SK-N-SH treated with all-trans-retinoic acid at 6 μM for 48 hours (cell line): ENCODE measurements at regions not wholly inside any gene's neighbourhood (a gene's known extent, or its start where the extent isn't known, plus 50 kb on each side); places are given as distances from the start of the nearest gene placed in this dataset.

Source experiments
- ATAC-seq: fragments of 200-7000 bp; cut with Tn5 transposase; 3 replicates; pipeline ENCODE4 v1.9.1; 2020; ENCODE audit warnings: mild to moderate bottlenecking, moderate library complexity
- BACH2 ChIP-seq: fragments of 250-450 bp; sonication (Bioruptor Pico); IDR thresholded peaks from 2 replicates; pipeline ENCODE4 v1.9.0; 2021; ENCODE audit warnings: mild to moderate bottlenecking, borderline replicate concordance
- CSDC2 ChIP-seq: fragments of 250-450 bp; sonication (Bioruptor Pico); IDR thresholded peaks from 2 replicates; pipeline ENCODE4 v1.5.0; 2020; ENCODE audit warnings: mild to moderate bottlenecking, moderate library complexity
- ESRRG ChIP-seq: fragments of 250-450 bp; sonication (Bioruptor Pico); IDR thresholded peaks from 2 replicates; pipeline ENCODE4 v1.6.1; 2021; ENCODE audit warnings: mild to moderate bottlenecking
- GLIS3 ChIP-seq: fragments of 250-450 bp; sonication (Bioruptor Pico); IDR thresholded peaks from 2 replicates; pipeline ENCODE4 v1.5.0; 2020; ENCODE audit warnings: mild to moderate bottlenecking, moderate library complexity
- ISL1 ChIP-seq: fragments of 250-450 bp; sonication (Bioruptor Pico); IDR thresholded peaks from 2 replicates; pipeline ENCODE4 v2.1.2; 2022; ENCODE audit warnings: mild to moderate bottlenecking, moderate library complexity
- OSR1 ChIP-seq: fragments of 250-450 bp; sonication (Bioruptor Pico); IDR thresholded peaks from 2 replicates; pipeline ENCODE4 v1.8.0; 2022; ENCODE audit warnings: moderate library complexity, mild to moderate bottlenecking, inconsistent platforms
- PPARA ChIP-seq: fragments of 250-450 bp; sonication (Bioruptor Pico); IDR thresholded peaks from 2 replicates; pipeline ENCODE4 v1.5.0; 2020; ENCODE audit warnings: mild to moderate bottlenecking, borderline replicate concordance
- RARB ChIP-seq: fragments of 250-450 bp; sonication (Bioruptor Pico); IDR thresholded peaks from 2 replicates; pipeline ENCODE4 v1.8.0; 2021; ENCODE audit warnings: mild to moderate bottlenecking, moderate library complexity
- SNAI2 ChIP-seq: fragments of 250-450 bp; sonication (Bioruptor Pico); IDR thresholded peaks from 2 replicates; pipeline ENCODE4 v1.5.0; 2020; ENCODE audit warnings: mild to moderate bottlenecking, moderate library complexity
- TCF4 ChIP-seq: fragments of 250-450 bp; sonication (Bioruptor Pico); IDR thresholded peaks from 2 replicates; pipeline ENCODE4 v1.8.0; 2021; ENCODE audit warnings: mild to moderate bottlenecking, moderate library complexity, borderline replicate concordance
- TOX ChIP-seq: fragments of 250-450 bp; sonication (Bioruptor Pico); IDR thresholded peaks from 2 replicates; pipeline ENCODE4 v1.8.0; 2021; ENCODE audit warnings: mild to moderate bottlenecking, moderate library complexity, borderline replicate concordance
- ZC3H10 ChIP-seq: fragments of 250-450 bp; sonication (Bioruptor Pico); IDR thresholded peaks from 2 replicates; pipeline ENCODE4 v1.5.1; 2021; ENCODE audit warnings: mild to moderate bottlenecking, moderate library complexity
- ZFP3 ChIP-seq: fragments of 250-450 bp; sonication (Bioruptor Pico); IDR thresholded peaks from 2 replicates; pipeline ENCODE4 v1.5.0; 2020; ENCODE audit warnings: mild to moderate bottlenecking, moderate library complexity
- ZFP30 ChIP-seq: fragments of 450-650 bp; formaldehyde crosslinking; IDR thresholded peaks from 2 replicates; pipeline ENCODE4 v1.5.0; 2022; ENCODE audit warnings: mild to moderate bottlenecking, moderate library complexity
- ZNF565 ChIP-seq: fragments of 450-650 bp; formaldehyde crosslinking; conservative IDR thresholded peaks from 2 replicates; pipeline ENCODE4 v1.5.0; 2020; ENCODE audit warnings: low read depth, mild to moderate bottlenecking, moderate library complexity
- ZNF70 ChIP-seq: fragments of 450-650 bp; formaldehyde crosslinking; IDR thresholded peaks from 2 replicates; pipeline ENCODE4 v1.5.0; 2020; ENCODE audit warnings: mild to moderate bottlenecking, moderate library complexity
- ZNF8 ChIP-seq: fragments of 450-650 bp; formaldehyde crosslinking; IDR thresholded peaks from 2 replicates; pipeline ENCODE4 v1.5.0; 2020; ENCODE audit warnings: mild to moderate bottlenecking, moderate library complexity
- TF ChIP-seq, protein P1 (sequence below): fragments of 250-450 bp; sonication (Bioruptor Pico); IDR thresholded peaks from 2 replicates; pipeline ENCODE4 v1.5.1; 2021; ENCODE audit warnings: mild to moderate bottlenecking, moderate library complexity
- TF ChIP-seq, protein P2 (sequence below): fragments of 250-450 bp; sonication (Bioruptor Pico); IDR thresholded peaks from 2 replicates; pipeline ENCODE4 v1.8.0; 2021; ENCODE audit warnings: low read depth, mild to moderate bottlenecking, moderate library complexity, borderline replicate concordance
- TF ChIP-seq, protein P3 (sequence below): fragments of 250-450 bp; sonication (Bioruptor Pico); IDR thresholded peaks from 2 replicates; pipeline ENCODE4 v1.5.1; 2020; ENCODE audit warnings: low read depth, mild to moderate bottlenecking, moderate library complexity

DNA sequence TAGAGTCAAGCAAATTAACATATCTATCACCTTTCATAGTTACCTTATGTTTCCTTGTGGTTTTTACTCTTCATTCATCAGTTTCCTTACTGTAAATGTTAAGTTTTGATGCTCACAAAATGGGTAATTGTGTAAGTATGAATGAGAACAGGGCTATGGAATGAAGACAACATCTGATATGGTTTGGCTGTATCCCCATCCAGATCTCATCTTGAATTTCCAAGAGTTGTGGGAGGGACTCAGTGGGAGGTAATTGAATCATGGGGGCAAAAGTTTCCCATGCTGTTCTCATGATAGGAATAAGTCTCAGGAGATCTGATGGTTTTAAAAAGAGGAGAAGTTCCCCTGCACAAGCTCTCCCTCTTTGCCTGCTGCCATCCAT lies 107.6 kb downstream of the CCDC34 start:
- TF ChIP-seq RARB (CRISPR knock-in tag), result no peak
- no peak for TF ChIP-seq ZFP3 (CRISPR knock-in tag)
- TF ChIP-seq ZNF70 (CRISPR knock-in tag), result no peak
- no peak for TF ChIP-seq ISL1 (CRISPR knock-in tag)
- no peak for TF ChIP-seq TOX (CRISPR knock-in tag)
- TF ChIP-seq, protein P1, sequence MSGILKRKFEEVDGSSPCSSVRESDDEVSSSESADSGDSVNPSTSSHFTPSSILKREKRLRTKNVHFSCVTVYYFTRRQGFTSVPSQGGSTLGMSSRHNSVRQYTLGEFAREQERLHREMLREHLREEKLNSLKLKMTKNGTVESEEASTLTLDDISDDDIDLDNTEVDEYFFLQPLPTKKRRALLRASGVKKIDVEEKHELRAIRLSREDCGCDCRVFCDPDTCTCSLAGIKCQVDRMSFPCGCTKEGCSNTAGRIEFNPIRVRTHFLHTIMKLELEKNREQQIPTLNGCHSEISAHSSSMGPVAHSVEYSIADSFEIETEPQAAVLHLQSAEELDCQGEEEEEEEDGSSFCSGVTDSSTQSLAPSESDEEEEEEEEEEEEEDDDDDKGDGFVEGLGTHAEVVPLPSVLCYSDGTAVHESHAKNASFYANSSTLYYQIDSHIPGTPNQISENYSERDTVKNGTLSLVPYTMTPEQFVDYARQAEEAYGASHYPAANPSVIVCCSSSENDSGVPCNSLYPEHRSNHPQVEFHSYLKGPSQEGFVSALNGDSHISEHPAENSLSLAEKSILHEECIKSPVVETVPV (CRISPR knock-in tag), result no peak
- TF ChIP-seq, protein P2, sequence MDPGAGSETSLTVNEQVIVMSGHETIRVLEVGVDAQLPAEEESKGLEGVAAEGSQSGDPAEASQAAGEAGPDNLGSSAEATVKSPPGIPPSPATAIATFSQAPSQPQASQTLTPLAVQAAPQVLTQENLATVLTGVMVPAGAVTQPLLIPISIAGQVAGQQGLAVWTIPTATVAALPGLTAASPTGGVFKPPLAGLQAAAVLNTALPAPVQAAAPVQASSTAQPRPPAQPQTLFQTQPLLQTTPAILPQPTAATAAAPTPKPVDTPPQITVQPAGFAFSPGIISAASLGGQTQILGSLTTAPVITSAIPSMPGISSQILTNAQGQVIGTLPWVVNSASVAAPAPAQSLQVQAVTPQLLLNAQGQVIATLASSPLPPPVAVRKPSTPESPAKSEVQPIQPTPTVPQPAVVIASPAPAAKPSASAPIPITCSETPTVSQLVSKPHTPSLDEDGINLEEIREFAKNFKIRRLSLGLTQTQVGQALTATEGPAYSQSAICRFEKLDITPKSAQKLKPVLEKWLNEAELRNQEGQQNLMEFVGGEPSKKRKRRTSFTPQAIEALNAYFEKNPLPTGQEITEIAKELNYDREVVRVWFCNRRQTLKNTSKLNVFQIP, result no peak
- TF ChIP-seq ZNF565 (CRISPR knock-in tag), result no peak
- no peak for TF ChIP-seq ESRRG
- no peak for TF ChIP-seq GLIS3 (CRISPR knock-in tag)
- TF ChIP-seq, protein P3, sequence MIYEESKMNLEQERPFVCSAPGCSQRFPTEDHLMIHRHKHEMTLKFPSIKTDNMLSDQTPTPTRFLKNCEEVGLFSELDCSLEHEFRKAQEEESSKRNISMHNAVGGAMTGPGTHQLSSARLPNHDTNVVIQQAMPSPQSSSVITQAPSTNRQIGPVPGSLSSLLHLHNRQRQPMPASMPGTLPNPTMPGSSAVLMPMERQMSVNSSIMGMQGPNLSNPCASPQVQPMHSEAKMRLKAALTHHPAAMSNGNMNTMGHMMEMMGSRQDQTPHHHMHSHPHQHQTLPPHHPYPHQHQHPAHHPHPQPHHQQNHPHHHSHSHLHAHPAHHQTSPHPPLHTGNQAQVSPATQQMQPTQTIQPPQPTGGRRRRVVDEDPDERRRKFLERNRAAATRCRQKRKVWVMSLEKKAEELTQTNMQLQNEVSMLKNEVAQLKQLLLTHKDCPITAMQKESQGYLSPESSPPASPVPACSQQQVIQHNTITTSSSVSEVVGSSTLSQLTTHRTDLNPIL, result no peak
- no peak for TF ChIP-seq ZFP30
- TF ChIP-seq CSDC2 (CRISPR knock-in tag), result no peak
- ATAC-seq, result peak; percentile 61

DNA sequence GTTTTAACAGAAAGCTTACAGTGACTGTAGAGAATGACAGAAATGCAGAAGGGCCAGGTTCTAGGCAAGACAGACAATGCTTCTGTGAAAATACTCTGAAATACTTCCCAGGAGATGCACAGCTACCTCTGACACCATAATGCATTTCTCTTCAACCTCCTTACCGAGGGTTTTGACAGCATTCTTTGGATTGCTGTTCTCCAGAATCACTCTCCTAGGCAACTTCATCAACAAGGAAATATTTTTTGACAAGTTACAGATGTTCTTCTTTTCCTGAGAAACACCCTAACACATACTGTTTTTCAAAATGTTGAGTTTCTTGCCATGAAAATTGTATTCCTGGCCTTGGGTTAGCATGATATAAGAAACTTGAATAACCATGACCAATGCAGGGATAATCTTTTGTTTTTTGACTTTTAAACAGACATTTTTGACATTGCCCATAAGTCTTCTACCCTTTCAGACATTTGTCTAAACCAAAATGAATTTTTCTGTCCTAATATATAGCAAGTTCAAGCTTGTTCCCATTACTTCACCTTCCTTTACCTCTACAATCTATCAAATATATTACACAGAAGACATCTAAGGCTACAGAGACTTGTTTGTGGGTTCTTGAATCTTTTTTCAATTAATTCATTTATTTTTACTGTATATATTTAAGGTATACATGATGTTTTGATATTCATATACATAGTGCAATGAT lies 108.1 kb downstream of the CCDC34 start:
- TF ChIP-seq, protein P2, result no peak
- TF ChIP-seq, protein P3, result no peak
- TF ChIP-seq OSR1, result no peak
- no peak for TF ChIP-seq ZFP3 (CRISPR knock-in tag)
- no peak for TF ChIP-seq SNAI2
- no peak for TF ChIP-seq ZNF8 (CRISPR knock-in tag)
- no peak for TF ChIP-seq RARB (CRISPR knock-in tag)
- TF ChIP-seq ZNF565 (CRISPR knock-in tag), result no peak
- TF ChIP-seq TOX (CRISPR knock-in tag), result no peak
- peak; percentile 81 for ATAC-seq

DNA sequence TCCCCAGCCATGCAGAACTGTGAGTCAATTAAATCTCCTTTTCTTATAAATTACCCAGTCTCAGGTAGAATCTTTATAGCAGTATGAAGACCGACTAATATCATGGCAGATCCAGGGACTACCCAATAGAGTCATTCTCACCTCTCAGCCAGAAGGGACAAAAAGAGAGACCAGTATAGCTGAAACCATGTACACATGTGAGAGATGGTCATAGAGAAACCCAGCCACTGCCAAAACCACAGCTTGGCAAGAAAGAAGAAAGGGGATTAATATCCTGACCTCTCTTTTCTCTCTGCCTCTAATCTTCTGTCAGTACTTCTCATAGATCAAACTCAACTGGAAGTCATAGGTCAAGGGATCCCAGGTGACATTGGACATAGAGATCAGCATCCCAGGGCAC lies 109.8 kb downstream of the CCDC34 start:
- TF ChIP-seq TOX (CRISPR knock-in tag) (no peak), BACH2 (CRISPR knock-in tag) (no peak)
- ATAC-seq, result no peak

DNA sequence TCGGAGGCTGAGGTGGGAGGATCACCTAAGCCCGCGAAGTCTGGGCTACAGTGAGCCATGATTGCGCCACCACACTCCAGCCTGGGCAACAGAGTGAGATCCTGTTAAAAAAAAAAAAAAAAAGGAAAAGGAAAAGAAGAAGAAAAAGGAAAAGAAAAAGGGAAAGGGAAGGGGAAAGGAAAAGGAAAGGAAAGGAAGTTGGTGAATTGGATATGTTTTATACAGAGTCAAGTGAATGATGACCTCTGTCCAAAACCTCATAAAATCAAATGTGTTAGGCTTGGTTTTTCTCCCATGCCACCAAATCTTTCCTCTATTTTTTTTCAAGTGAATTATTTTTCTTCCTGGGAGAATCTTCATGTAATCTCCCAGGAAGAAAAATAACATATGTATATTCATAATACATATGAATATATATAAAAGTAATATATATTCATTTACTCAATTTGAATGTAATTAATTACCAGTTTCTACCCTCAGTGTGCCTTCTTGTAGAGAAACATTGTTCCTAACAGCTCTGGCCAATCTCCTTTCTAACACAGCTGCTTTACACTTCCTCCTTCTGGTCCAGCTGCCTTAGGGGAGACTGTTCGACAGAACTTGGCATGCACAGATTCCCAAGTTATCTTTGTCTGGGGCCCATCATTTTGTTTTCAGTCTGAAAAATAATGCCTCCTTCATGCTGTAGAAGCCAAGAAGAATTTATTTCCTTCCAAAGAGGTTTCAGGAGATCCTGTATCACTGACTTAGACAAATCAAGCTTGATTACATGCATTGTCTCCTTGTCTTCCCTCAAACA lies 111.9 kb downstream of the CCDC34 start:
- TF ChIP-seq, protein P2, result no peak
- TF ChIP-seq, protein P1 (CRISPR knock-in tag), result no peak
- TF ChIP-seq ZC3H10 (CRISPR knock-in tag), result no peak
- no peak for TF ChIP-seq SNAI2
- TF ChIP-seq PPARA, result no peak
- TF ChIP-seq BACH2 (CRISPR knock-in tag), result no peak
- no peak for TF ChIP-seq TCF4
- no peak for TF ChIP-seq ZFP30
- no peak for TF ChIP-seq ZNF565 (CRISPR knock-in tag)
- no peak for TF ChIP-seq OSR1
- ATAC-seq, result no peak
